HepG2 (cell line): ENCODE measurements at regions not wholly inside any gene's neighbourhood (a gene's known extent, or its start where the extent isn't known, plus 50 kb on each side); places are given as distances from the start of the nearest gene placed in this dataset.

Experiments used
- ASH2L ChIP-seq: fragments of 300-600, 200-600 bp; sonication (generic); IDR thresholded peaks from 2 replicates; pipeline ENCODE4 v1.7.0; 2017; ENCODE audit warnings: low read depth, mild to moderate bottlenecking, moderate library complexity, mixed read lengths, low read length; ENCODE audit not compliant: insufficient read length
- BRF2 ChIP-seq: sonication (generic); formaldehyde crosslinking; IDR thresholded peaks from 2 replicates; pipeline ENCODE4 v1.8.1; 2022; ENCODE audit warnings: mild to moderate bottlenecking, missing genetic modification reagents
- CTCF ChIP-seq: sonication (generic); formaldehyde crosslinking; IDR thresholded peaks from 2 replicates; pipeline ENCODE4 v1.5.0; 2020; ENCODE audit warnings: mild to moderate bottlenecking, missing genetic modification reagents, moderate library complexity
- NCOR1 ChIP-seq: fragments of 200-600 bp; sonication (generic); IDR thresholded peaks from 2 replicates; pipeline ENCODE4 v1.7.0; 2017; ENCODE audit warnings: antibody characterized with exemption, low read length, borderline replicate concordance
- TCF7L2 ChIP-seq: IDR thresholded peaks from 2 replicates; pipeline ENCODE4 v1.6.1; 2011; ENCODE audit warnings: mild to moderate bottlenecking, low read depth, low read length, moderate library complexity
- TEF ChIP-seq: sonication (generic); formaldehyde crosslinking; IDR thresholded peaks from 2 replicates; pipeline ENCODE4 v1.5.0; 2020; ENCODE audit warnings: missing genetic modification reagents
- ZBTB33 ChIP-seq: sonication (generic); formaldehyde crosslinking; IDR thresholded peaks from 2 replicates; pipeline ENCODE4 v1.4.0; 2020; ENCODE audit warnings: missing genetic modification reagents
- ZNF234 ChIP-seq: sonication (generic); formaldehyde crosslinking; conservative IDR thresholded peaks from 2 replicates; pipeline ENCODE4 v1.5.1; 2020; ENCODE audit warnings: mild to moderate bottlenecking, missing genetic modification reagents
- ZNF274 ChIP-seq: sonication (generic); formaldehyde crosslinking; IDR thresholded peaks from 2 replicates; pipeline ENCODE4 v1.5.1; 2020; ENCODE audit warnings: mild to moderate bottlenecking, missing genetic modification reagents
- ZNF574 ChIP-seq: sonication (generic); formaldehyde crosslinking; IDR thresholded peaks from 2 replicates; pipeline ENCODE4 v1.4.0; 2020; ENCODE audit warnings: missing genetic modification reagents

GRCh38 chr18:76610933-76611749 lies 116.1 kb upstream of the ZNF516 start:
- no peak for TF ChIP-seq ZBTB33 (CRISPR knock-in tag)
- TF ChIP-seq ZNF234 (CRISPR knock-in tag), result no peak
- TF ChIP-seq TEF, result no peak
- no peak for TF ChIP-seq NCOR1
- no peak for TF ChIP-seq BRF2 (CRISPR knock-in tag)
- TF ChIP-seq TCF7L2, result no peak
- no peak for TF ChIP-seq ASH2L
- no peak for TF ChIP-seq ZNF274 (CRISPR knock-in tag)
- TF ChIP-seq CTCF (CRISPR knock-in tag), result no peak
- TF ChIP-seq ZNF574, result no peak
